Cortex of kidney (tissue), 1 donor: ENCODE measurements at regions not wholly inside any gene's neighbourhood (a gene's known extent, or its start where the extent isn't known, plus 50 kb on each side); places are given as distances from the start of the nearest gene placed in this dataset.
"Not testable (repeated sequence)": the region's sequence is repeated elsewhere in the genome, so short reads cannot be mapped to it uniquely, and the experiment has no call there.

Source experiments
- DNase-seq: peaks from one replicate; lab custom pipeline; 2025; lab: John Stamatoyannopoulos, UW

DNA sequence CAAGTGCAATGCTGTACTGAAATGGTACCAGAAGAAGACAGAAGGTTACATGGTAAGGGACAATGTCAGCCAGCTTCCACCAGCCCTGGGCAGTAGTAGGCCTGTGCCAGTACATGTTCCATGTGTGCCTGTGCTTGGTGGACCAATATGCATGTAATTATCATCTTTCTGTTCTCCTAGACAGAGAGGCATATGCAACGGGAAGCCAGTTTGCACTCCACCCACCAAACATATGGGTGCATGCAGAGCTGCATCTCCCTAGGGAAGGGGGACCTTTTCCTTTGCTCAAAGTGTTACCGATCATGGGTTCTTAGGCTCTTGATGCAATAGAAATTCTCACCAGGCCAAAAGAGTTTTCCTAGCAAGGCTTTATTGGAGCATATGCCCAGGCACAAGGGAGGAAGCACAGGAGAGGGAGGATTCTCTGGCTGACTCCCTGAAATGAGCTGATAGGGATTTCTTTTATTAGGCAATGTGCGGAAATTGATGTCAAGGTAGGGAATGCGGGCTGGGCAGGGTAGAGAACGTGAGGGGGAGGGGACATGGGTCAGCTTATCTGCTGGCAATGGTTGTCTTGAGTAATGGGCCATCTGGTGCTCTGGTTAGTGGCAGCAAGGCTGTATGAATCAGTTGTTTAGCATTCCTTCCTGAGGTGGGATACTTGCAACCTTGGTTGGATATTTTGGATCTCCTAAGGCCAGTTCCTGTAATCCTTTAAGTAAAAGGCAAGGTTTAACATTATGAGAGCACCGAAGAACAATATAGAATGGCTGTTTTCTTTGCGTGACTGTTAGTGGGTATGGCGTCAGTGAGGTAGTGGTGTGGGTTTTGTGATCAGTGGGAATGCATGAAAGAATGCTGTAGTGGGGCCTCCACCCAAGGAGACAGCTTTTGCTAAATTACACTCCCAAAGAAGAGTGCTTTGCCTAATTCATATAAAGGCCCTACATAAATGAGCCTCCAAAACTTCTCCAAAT is 102.5 kb downstream of the CDRT15L2 start:
- DNase-seq: not testable (repeated sequence)

DNA sequence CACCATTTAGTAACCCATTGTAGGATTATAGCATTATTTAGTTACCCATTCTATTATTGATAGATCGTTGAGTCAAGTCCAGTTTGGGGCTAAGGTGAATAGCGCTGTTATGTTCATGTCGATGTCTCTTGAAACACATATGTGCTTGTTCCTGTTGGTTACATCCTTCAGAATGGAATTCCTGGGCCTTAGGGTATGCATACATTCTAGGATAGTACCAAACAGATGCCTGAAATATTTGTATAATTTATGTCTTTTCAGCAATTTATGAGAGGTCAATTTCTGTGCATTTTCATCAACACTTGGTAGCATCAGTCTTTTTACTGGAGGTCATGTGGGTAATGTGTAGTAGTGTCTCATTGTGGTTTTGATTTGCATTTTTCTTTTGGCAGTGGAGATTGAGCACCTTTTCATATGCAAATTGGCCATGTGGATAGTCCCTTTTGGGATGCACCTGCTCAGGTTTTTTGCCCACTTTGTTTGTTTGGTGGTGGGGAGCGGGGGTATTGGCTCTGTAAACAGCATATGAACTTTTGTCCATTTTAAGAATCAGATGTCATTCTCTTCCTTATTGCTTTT is 104.2 kb downstream of the CDRT15L2 start:
- not testable (repeated sequence) for DNase-seq

DNA sequence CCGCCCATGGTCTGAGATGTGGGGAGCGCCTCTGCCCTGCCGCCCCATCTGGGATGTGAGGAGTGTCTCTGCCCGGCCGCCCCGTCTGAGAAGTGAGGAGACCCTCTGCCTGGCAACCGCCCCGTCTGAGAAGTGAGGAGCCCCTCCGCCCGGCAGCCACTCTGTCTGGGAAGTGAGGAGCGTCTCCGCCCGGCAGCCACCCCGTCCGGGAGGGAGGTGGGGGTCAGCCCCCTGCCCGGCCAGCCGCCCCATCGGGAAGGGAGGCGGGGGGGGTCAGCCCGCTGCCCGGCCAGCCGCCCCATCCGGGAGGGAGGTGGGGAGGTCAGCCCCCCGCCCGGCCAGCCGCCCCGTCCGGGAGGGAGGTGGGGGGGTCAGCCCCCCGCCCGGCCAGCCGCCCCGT is 105.5 kb downstream of the CDRT15L2 start:
- DNase-seq: not testable (repeated sequence)

DNA sequence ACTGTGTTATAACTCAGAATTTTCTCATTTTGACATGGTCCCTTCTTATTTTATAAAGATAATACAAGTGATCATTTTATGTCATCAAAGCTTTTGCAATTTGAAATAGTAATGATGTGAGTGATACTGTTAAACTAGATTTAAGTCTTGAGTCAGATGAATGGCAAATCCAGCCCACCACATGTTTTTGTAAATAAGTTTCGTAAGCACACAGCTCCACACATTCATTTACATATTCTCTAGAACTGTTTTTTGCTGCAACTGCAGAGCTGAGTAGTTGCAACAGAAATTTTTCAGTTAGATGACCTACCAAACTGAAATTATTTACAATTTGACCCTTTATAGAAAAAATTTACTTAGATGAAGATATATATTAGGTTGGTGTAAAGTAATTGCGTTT is 108.1 kb downstream of the CDRT15L2 start:
- DNase-seq: not testable (repeated sequence)

- DNase-seq: not testable (repeated sequence)
Observed at GRCh38 chr17:20689170-20689749, 109.7 kb downstream of the CDRT15L2 start.

DNA sequence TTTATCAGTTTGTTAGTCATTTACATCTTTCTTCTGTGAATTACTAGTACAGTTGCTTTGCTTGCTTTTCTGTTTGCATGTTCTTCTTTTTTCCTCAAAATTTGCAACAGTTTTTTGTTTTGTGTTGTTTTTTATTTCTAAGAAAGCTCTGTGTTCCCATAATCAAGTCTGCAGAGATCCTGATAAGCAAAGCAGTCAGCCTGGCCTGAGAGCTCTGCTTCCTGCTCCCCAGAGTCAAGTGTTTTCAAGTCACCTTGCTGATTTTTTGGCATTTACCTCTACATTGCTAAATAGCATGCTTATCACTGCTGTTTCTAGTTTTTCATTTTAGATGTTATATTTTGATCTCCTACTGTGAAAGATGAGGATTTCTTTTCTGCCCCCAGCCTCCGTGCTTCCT is 113.2 kb downstream of the CDRT15L2 start:
- DNase-seq: not testable (repeated sequence)

GRCh38 chr17:20695871-20696270 is 116.3 kb downstream of the CDRT15L2 start:
- not testable (repeated sequence) for DNase-seq

DNA sequence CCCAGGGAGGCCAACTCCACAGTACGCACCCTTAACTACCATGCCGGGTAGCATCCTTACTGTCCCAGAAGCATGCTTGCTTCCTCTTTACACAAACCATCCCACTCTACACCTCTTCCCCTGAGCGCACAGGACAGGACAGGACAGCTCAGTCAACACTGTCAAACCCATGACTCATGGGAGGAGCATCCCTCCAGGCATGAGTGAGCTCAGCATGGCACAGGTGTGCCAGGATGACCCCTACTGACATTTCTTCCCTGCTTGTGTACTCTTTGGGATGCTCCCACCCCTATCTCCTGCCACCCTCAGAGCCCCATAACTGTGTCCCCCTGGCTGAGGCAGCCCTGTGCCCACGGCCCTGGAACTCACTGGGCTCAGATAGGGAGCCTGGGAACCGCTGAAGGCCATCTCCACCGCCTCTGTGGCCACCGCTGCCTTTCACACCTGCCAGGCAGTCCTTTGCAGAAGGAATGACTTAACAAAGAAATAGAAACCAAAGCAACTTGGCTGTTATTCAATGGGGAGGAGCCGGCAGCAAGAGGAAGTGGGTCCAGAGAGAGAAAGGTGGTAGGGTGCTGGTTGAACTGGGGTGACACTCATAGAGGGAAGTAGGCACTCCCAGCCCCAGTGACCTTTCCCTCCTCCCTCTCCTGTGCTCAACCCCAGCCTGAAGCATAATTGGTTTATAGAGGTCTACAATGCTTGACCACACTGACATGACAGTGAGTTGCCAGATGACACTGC is 119.1 kb downstream of the CDRT15L2 start:
- not testable (repeated sequence) for DNase-seq

GRCh38 chr17:20700528-20700927 is 121.0 kb downstream of the CDRT15L2 start:
- not testable (repeated sequence) for DNase-seq

DNA sequence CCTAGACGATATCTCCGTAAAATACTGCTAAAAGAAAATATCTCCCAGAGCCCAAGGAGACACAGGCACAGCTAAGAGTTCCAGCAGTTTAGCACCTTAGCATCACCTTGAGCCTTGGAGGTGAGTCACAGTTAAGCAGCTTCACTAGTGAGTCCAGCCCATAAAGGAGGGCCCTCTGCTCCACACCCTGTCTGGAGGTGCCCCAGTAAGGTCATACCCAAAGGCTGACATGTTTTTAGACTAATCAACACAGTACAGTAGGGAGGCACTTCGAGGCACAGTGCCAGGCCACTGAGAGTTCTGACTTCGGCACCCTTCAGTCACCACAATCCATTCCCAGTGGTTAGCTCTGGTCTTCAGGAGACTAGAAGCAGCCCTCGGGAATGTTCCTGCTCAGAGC is 121.8 kb downstream of the CDRT15L2 start:
- DNase-seq: not testable (repeated sequence)

DNA sequence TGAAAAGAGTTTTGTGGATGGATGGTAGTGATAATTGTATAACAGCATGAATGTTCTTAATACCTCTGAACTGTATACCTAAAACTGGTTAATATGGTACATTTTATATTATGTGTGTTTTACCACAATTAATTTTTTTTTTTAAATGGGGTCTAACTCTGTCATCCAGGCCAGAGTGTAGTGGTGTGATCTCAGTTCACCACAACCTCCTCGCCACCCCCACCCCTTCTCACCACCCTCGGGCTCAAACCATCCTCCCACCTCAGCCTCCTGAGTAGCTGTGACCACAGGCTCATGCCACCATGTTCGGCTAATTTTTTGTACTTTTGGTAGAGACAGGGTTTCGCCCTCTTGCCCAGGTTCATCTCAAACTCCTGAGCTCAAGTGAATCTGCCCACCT is 123.2 kb downstream of the CDRT15L2 start:
- no peak for DNase-seq

DNA sequence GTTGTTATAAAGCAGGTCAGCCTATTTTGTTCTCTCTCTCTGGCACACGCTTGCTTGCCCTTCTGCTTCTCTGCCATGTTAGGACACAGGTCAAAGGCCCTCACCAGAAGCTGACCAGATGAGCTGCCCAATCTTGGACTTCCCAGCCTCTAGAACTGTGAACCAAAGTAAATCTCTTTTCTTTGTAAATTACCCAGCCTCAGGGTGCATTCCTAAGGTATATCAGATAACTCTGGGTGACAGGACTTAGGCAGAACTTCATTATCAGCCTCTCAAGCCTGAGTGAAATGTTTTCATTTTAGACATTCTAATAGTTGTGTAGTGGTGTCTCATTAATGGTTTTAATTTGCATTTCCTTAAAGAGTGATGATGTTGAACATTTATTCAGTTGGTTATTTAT is 124.3 kb downstream of the CDRT15L2 start:
- no peak for DNase-seq

GRCh38 chr17:20705186-20705585 is 125.7 kb downstream of the CDRT15L2 start:
- DNase-seq: not testable (repeated sequence)

GRCh38 chr17:20706751-20707373 is 127.3 kb downstream of the CDRT15L2 start:
- DNase-seq: no peak

DNA sequence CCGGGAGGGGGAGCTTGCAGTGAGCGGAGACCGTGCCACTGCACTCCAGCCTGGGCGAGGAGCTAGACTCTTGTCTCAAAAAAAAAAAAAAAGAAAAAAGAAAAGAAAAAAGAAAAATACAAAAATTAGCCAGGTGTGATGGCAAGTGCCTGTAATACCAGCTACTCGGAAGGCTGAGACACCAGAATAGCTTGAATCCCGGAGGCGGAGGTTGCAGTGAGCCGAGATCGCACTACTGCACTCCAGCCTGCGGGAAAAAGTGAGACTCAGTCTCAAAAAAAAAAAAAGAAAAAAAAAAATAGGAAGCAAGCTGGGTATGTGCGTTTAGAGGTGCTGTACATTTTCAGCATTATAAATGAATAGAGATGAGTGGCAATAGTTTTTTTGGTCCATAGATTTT is 129.3 kb downstream of the CDRT15L2 start:
- not testable (repeated sequence) for DNase-seq

- DNase-seq: not testable (repeated sequence)
Observed at GRCh38 chr17:20716481-20716880, 137.0 kb downstream of the CDRT15L2 start.

DNA sequence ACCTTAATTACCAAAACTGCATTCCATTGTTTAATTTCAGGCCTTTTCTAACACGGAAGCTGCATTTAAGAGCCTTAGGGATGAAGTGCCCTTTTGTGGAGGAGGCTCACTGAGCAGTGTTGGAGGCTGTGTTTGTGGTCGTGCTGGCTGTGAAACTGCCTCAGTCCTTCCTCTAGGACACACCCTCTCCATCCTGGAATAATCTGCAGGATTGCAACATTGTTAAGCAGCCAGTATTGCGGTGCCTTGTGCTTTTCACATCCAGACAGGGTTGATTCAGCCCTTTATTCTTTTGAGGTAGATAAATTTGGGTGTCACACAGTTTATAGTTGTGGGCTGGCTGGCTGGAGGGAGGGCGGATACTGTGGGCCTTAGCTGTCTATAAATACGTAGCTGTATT is 141.6 kb downstream of the CDRT15L2 start:
- DNase-seq: no peak

- not testable (repeated sequence) for DNase-seq
Observed at GRCh38 chr17:20724391-20724790, 144.9 kb downstream of the CDRT15L2 start.

- DNase-seq: not testable (repeated sequence)
Observed at GRCh38 chr17:20727201-20727600, 147.7 kb downstream of the CDRT15L2 start.

GRCh38 chr17:20728181-20728580 is 148.7 kb downstream of the CDRT15L2 start:
- no peak for DNase-seq

- DNase-seq: not testable (repeated sequence)
Observed at GRCh38 chr17:20731131-20731530, 151.6 kb downstream of the CDRT15L2 start.

GRCh38 chr17:20733923-20734322 is 154.4 kb downstream of the CDRT15L2 start:
- no peak for DNase-seq
